HEK293 (cell line): ENCODE measurements at regions not wholly inside any gene's neighbourhood (a gene's known extent, or its start where the extent isn't known, plus 50 kb on each side); places are given as distances from the start of the nearest gene placed in this dataset.

Source experiments
- CTCF ChIA-PET: fragments of 350-600 bp; formaldehyde crosslinking; extraction: SDS; loops from one replicate; lab custom pipeline; 2021; ENCODE audit warnings: antibody characterized with exemption; lab: Yijun Ruan, JAX
- POLR2A ChIA-PET: fragments of 300-600 bp; formaldehyde crosslinking; extraction: SDS; loops from one replicate; lab custom pipeline; 2020; ENCODE audit warnings: antibody characterized with exemption, inconsistent platforms; lab: Yijun Ruan, JAX
- H3K27ac ChIP-seq: fragments of 200-500 bp; sonication (Bioruptor generic); 2 replicates; pipeline ENCODE4 v1.5.1; 2014; ENCODE audit warnings: low read depth, low read length, control low read depth, inconsistent platforms; ENCODE audit errors: extremely low read depth
- H3K36me3 ChIP-seq, 2 experiments: fragments of 200-500 bp in 1 of 2; sonication (Bioruptor generic) in 1 of 2; 1 replicate in 1 of 2; 2 replicates in 1 of 2; pipeline ENCODE4 v1.5.1; 2014 to 2017; ENCODE audit warnings: inconsistent platforms in 2 of 2, low read length in 2 of 2; ENCODE audit not compliant: control insufficient read depth in 2 of 2, insufficient read depth in 1 of 2
- H3K4me1 ChIP-seq: fragments of 200-500 bp; sonication (Bioruptor generic); 2 replicates; pipeline ENCODE4 v1.5.1; 2014; ENCODE audit warnings: mild to moderate bottlenecking, low read length, inconsistent platforms; ENCODE audit not compliant: control insufficient read depth, insufficient read depth
- H3K4me3 ChIP-seq: 2 replicates; pipeline ENCODE4 v1.5.1; 2011; ENCODE audit warnings: low read depth, mild to moderate bottlenecking, control low read depth, low read length, moderate library complexity
- H3K9me3 ChIP-seq: fragments of 200-500 bp; sonication (Bioruptor generic); 2 replicates; pipeline ENCODE4 v1.5.1; 2014; ENCODE audit warnings: low read depth, low read length, inconsistent platforms; ENCODE audit not compliant: control insufficient read depth, insufficient read depth
- RBAK ChIP-seq: fragments of 450-650 bp; formaldehyde crosslinking; IDR thresholded peaks from 2 replicates; pipeline ENCODE4 v1.5.1; 2016; ENCODE audit warnings: missing biosample characterization, missing genetic modification characterization
- REST ChIP-seq: fragments of 450-650 bp; formaldehyde crosslinking; IDR thresholded peaks from 2 replicates; pipeline ENCODE4 v1.5.1; 2016; ENCODE audit warnings: missing biosample characterization, missing genetic modification characterization
- SETDB1 ChIP-seq: IDR thresholded peaks from one replicate; pipeline ENCODE4 v1.6.1; 2017; ENCODE audit warnings: mild to moderate bottlenecking, low read length, moderate library complexity, mixed read lengths; ENCODE audit not compliant: insufficient read length
- ZBTB17 ChIP-seq: fragments of 450-650 bp; formaldehyde crosslinking; IDR thresholded peaks from 2 replicates; pipeline ENCODE4 v1.5.1; 2016; ENCODE audit warnings: missing biosample characterization, missing genetic modification characterization
- ZFP41 ChIP-seq: fragments of 450-650 bp; formaldehyde crosslinking; IDR thresholded peaks from 2 replicates; pipeline ENCODE4 v1.5.1; 2016; ENCODE audit warnings: missing biosample characterization, missing genetic modification characterization, borderline replicate concordance
- ZFP69B ChIP-seq: fragments of 450-650 bp; formaldehyde crosslinking; IDR thresholded peaks from 2 replicates; pipeline ENCODE4 v1.5.1; 2016; ENCODE audit warnings: missing biosample characterization, missing genetic modification characterization
- ZNF133 ChIP-seq: fragments of 450-650 bp; formaldehyde crosslinking; IDR thresholded peaks from 2 replicates; pipeline ENCODE4 v1.5.1; 2016; ENCODE audit warnings: missing biosample characterization, missing genetic modification characterization
- ZNF169 ChIP-seq: fragments of 450-650 bp; formaldehyde crosslinking; IDR thresholded peaks from 2 replicates; pipeline ENCODE4 v1.5.1; 2016; ENCODE audit warnings: missing biosample characterization, missing genetic modification characterization
- ZNF214 ChIP-seq: fragments of 450-650 bp; formaldehyde crosslinking; IDR thresholded peaks from 2 replicates; pipeline ENCODE4 v1.5.1; 2017; ENCODE audit warnings: missing biosample characterization, mild to moderate bottlenecking, missing genetic modification characterization, borderline replicate concordance
- ZNF23 ChIP-seq: fragments of 450-650 bp; formaldehyde crosslinking; IDR thresholded peaks from 2 replicates; pipeline ENCODE4 v1.5.1; 2016; ENCODE audit warnings: missing biosample characterization, missing genetic modification characterization, borderline replicate concordance
- ZNF239 ChIP-seq: fragments of 450-650 bp; formaldehyde crosslinking; IDR thresholded peaks from 2 replicates; pipeline ENCODE4 v1.5.1; 2016; ENCODE audit warnings: missing biosample characterization, missing genetic modification characterization
- ZNF335 ChIP-seq: fragments of 450-650 bp; formaldehyde crosslinking; conservative IDR thresholded peaks from 2 replicates; pipeline ENCODE4 v1.5.1; 2016; ENCODE audit warnings: missing biosample characterization, missing genetic modification characterization
- ZNF514 ChIP-seq: fragments of 450-650 bp; formaldehyde crosslinking; IDR thresholded peaks from 2 replicates; pipeline ENCODE4 v1.5.1; 2016; ENCODE audit warnings: missing biosample characterization, missing genetic modification characterization
- ZNF555 ChIP-seq: fragments of 450-650 bp; formaldehyde crosslinking; conservative IDR thresholded peaks from 2 replicates; pipeline ENCODE4 v1.5.1; 2017; ENCODE audit warnings: missing biosample characterization, mild to moderate bottlenecking, missing genetic modification characterization, inconsistent platforms
- ZNF560 ChIP-seq: fragments of 450-650 bp; formaldehyde crosslinking; IDR thresholded peaks from 2 replicates; pipeline ENCODE4 v1.5.1; 2017; ENCODE audit warnings: missing biosample characterization, missing genetic modification characterization, borderline replicate concordance
- ZNF596 ChIP-seq: fragments of 450-650 bp; IDR thresholded peaks from 2 replicates; pipeline ENCODE4 v1.5.0; 2018; ENCODE audit warnings: missing biosample characterization, mild to moderate bottlenecking, missing genetic modification characterization, moderate library complexity
- ZNF600 ChIP-seq: fragments of 450-650 bp; formaldehyde crosslinking; IDR thresholded peaks from 2 replicates; pipeline ENCODE4 v1.5.1; 2016; ENCODE audit warnings: missing biosample characterization, missing genetic modification characterization
- ZNF677 ChIP-seq: fragments of 450-650 bp; IDR thresholded peaks from 2 replicates; pipeline ENCODE4 v1.5.0; 2018; ENCODE audit warnings: missing biosample characterization, mild to moderate bottlenecking, missing genetic modification characterization, moderate library complexity
- ZSCAN16 ChIP-seq: fragments of 450-650 bp; formaldehyde crosslinking; IDR thresholded peaks from 2 replicates; pipeline ENCODE4 v1.5.1; 2016; ENCODE audit warnings: missing biosample characterization, missing genetic modification characterization
- TF ChIP-seq, protein P1 (sequence below): fragments of 450-650 bp; formaldehyde crosslinking; IDR thresholded peaks from 2 replicates; pipeline ENCODE4 v1.5.1; 2016; ENCODE audit warnings: missing biosample characterization, missing genetic modification characterization, borderline replicate concordance
- TF ChIP-seq, protein P2 (sequence below): fragments of 450-650 bp; formaldehyde crosslinking; IDR thresholded peaks from 2 replicates; pipeline ENCODE4 v1.5.1; 2016; ENCODE audit warnings: missing biosample characterization, missing genetic modification characterization
- TF ChIP-seq, protein P3 (sequence below): fragments of 450-650 bp; IDR thresholded peaks from 2 replicates; pipeline ENCODE4 v1.5.1; 2018; ENCODE audit warnings: missing biosample characterization, missing genetic modification characterization

GRCh38 chr6:40160826-40161225, 226.6 kb upstream of the MOCS1 start:
- Histone ChIP-seq H3K4me3 (no peak overlapping the region), H3K4me1 (no peaks in the 10 kb centered on the region), H3K9me3 (no peaks in the 10 kb centered on the region), H3K27ac (no peak overlapping the region), H3K36me3 (no peaks in the 10 kb centered on the region)
- CTCF ChIA-PET, result no interaction called here
- POLR2A ChIA-PET, result no interaction called here
- TF ChIP-seq ZNF335 (tag by site-specific recombination), result no peak
- no peak for TF ChIP-seq ZSCAN16 (tag by site-specific recombination)
- no peak for TF ChIP-seq ZFP69B
- no peak for TF ChIP-seq SETDB1
- TF ChIP-seq ZNF596 (tag by site-specific recombination), result no peak
- TF ChIP-seq ZNF239 (tag by site-specific recombination), result no peak
- TF ChIP-seq ZNF214 (tag by site-specific recombination), result no peak
- no peak for TF ChIP-seq ZNF555
- TF ChIP-seq ZNF514 (tag by site-specific recombination), result no peak
- TF ChIP-seq ZFP41 (tag by site-specific recombination), result no peak
- TF ChIP-seq ZNF677 (tag by site-specific recombination), result no peak
- TF ChIP-seq ZNF560, result no peak
- no peak for TF ChIP-seq ZBTB17 (tag by site-specific recombination)
- no peak for TF ChIP-seq ZNF169

- POLR2A ChIA-PET, result no interaction called here
Observed at GRCh38 chr6:40159865-40160264, 225.6 kb upstream of the MOCS1 start.

GRCh38 chr6:40152701-40153436, 218.6 kb upstream of the MOCS1 start:
- Histone ChIP-seq H3K27ac (no peak overlapping the region), H3K4me3 (no peak overlapping the region), H3K4me1 (no peaks in the 10 kb centered on the region), H3K9me3 (no peaks in the 10 kb centered on the region), H3K36me3 (no peaks in the 10 kb centered on the region)
- CTCF ChIA-PET, result interaction anchor here (0.6 to 1.4 kb wide), 3 partner anchors 9 to 171 kb away, joined by 3 read pairs; no protein-coding TSS in a partner anchor
- POLR2A ChIA-PET, result no interaction called here
- no peak for TF ChIP-seq REST (tag by site-specific recombination)
- no peak for TF ChIP-seq RBAK
- TF ChIP-seq, protein P1, sequence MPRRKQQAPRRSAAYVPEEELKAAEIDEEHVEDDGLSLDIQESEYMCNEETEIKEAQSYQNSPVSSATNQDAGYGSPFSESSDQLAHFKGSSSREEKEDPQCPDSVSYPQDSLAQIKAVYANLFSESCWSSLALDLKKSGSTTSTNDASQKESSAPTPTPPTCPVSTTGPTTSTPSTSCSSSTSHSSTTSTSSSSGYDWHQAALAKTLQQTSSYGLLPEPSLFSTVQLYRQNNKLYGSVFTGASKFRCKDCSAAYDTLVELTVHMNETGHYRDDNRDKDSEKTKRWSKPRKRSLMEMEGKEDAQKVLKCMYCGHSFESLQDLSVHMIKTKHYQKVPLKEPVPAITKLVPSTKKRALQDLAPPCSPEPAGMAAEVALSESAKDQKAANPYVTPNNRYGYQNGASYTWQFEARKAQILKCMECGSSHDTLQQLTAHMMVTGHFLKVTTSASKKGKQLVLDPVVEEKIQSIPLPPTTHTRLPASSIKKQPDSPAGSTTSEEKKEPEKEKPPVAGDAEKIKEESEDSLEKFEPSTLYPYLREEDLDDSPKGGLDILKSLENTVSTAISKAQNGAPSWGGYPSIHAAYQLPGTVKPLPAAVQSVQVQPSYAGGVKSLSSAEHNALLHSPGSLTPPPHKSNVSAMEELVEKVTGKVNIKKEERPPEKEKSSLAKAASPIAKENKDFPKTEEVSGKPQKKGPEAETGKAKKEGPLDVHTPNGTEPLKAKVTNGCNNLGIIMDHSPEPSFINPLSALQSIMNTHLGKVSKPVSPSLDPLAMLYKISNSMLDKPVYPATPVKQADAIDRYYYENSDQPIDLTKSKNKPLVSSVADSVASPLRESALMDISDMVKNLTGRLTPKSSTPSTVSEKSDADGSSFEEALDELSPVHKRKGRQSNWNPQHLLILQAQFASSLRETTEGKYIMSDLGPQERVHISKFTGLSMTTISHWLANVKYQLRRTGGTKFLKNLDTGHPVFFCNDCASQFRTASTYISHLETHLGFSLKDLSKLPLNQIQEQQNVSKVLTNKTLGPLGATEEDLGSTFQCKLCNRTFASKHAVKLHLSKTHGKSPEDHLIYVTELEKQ (tag by site-specific recombination), result no peak
- TF ChIP-seq, protein P2, sequence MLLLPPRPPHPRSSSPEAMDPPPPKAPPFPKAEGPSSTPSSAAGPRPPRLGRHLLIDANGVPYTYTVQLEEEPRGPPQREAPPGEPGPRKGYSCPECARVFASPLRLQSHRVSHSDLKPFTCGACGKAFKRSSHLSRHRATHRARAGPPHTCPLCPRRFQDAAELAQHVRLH (tag by site-specific recombination), result no peak
- no peak for TF ChIP-seq ZNF23 (tag by site-specific recombination)
- TF ChIP-seq ZNF600 (tag by site-specific recombination), result no peak
- TF ChIP-seq ZNF133 (tag by site-specific recombination), result no peak

More at GRCh38 chr6:40159865-40160264, 225.6 kb upstream of the MOCS1 start:
- H3K36me3 ChIP-seq, result no peaks in the 10 kb centered on the region
- CTCF ChIA-PET, result no interaction called here
- no peaks in the 10 kb centered on the region for H3K9me3 ChIP-seq
- no peak for TF ChIP-seq ZNF239 (tag by site-specific recombination)
- TF ChIP-seq, protein P3, sequence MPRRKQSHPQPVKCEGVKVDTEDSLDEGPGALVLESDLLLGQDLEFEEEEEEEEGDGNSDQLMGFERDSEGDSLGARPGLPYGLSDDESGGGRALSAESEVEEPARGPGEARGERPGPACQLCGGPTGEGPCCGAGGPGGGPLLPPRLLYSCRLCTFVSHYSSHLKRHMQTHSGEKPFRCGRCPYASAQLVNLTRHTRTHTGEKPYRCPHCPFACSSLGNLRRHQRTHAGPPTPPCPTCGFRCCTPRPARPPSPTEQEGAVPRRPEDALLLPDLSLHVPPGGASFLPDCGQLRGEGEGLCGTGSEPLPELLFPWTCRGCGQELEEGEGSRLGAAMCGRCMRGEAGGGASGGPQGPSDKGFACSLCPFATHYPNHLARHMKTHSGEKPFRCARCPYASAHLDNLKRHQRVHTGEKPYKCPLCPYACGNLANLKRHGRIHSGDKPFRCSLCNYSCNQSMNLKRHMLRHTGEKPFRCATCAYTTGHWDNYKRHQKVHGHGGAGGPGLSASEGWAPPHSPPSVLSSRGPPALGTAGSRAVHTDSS (tag by site-specific recombination), result no peak
- H3K27ac ChIP-seq, result no peak overlapping the region
- H3K4me3 ChIP-seq, result no peak overlapping the region
- H3K4me1 ChIP-seq, result no peaks in the 10 kb centered on the region
